ENCODE measurements at regions not wholly inside any gene's neighbourhood (a gene's known extent, or its start where the extent isn't known, plus 50 kb on each side); places are given as distances from the start of the nearest gene placed in this dataset.
"Not testable (repeated sequence)": the region's sequence is repeated elsewhere in the genome, so short reads cannot be mapped to it uniquely, and the experiment has no call there.

- Mint-ChIP-seq H3K9me3 (no peaks in the 10 kb centered on the region), H3K4me1 (no peaks in the 10 kb centered on the region), H3K36me3 (ENCODE audit: low read depth) (no peaks in the 10 kb centered on the region), H3K27ac (no peak overlapping the region), H3K27me3 (peaks cover 20% of the 10 kb centered on the region), H3K4me3 (no peak overlapping the region)
- no peak for ATAC-seq (replicated peaks)
Measured at GRCh38 chr1:90322186-90322585, 327.3 kb downstream of the ZNF326 start.

- Mint-ChIP-seq H3K27ac (no peak overlapping the region), H3K4me3 (no peak overlapping the region), H3K4me1 (no peaks in the 10 kb centered on the region), H3K9me3 (no peaks in the 10 kb centered on the region), H3K36me3 (ENCODE audit: low read depth) (no peaks in the 10 kb centered on the region), H3K27me3 (peaks cover 16% of the 10 kb centered on the region)
- ATAC-seq (replicated peaks) = no peak
Measured at GRCh38 chr1:90319918-90320317, 325.0 kb downstream of the ZNF326 start.

- Mint-ChIP-seq H3K9me3 (no peaks in the 10 kb centered on the region), H3K27ac (no peak overlapping the region), H3K4me3 (no peak overlapping the region), H3K4me1 (no peaks in the 10 kb centered on the region), H3K36me3 (ENCODE audit: low read depth) (no peaks in the 10 kb centered on the region), H3K27me3 (peaks cover 16% of the 10 kb centered on the region)
- ATAC-seq (replicated peaks) = no peak
Measured at GRCh38 chr1:90318431-90318830, 323.5 kb downstream of the ZNF326 start.

DNA sequence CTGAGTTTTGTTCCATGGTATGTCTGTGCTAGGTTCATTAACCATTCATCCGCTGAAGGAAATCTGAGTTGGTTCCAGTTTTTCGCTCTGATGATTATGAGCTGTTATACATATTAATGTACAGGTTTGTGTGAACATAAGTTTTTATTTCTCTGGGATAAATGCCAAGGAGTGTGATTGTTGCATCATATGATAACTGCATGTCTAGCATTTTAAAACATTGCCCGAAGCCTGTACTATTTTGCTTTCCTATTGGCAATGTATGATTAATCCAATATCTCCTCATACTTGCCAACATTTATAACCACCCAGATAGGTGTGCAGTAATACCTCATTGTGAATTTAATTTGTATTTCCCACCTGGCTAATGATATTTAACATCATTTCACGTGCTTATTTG lies 322.7 kb downstream of the ZNF326 start:
- Mint-ChIP-seq H3K9me3 (no peaks in the 10 kb centered on the region), H3K4me1 (no peaks in the 10 kb centered on the region), H3K27ac (no peak overlapping the region), H3K36me3 (ENCODE audit: low read depth) (no peaks in the 10 kb centered on the region), H3K27me3 (peaks cover 12% of the 10 kb centered on the region), H3K4me3 (no peak overlapping the region)
- no peak for ATAC-seq (replicated peaks)

GRCh38 chr1:90314533-90314932 lies 319.6 kb downstream of the ZNF326 start:
- Mint-ChIP-seq H3K4me3 (no peak overlapping the region), H3K4me1 (no peaks in the 10 kb centered on the region), H3K27me3 (no peaks in the 10 kb centered on the region), H3K36me3 (ENCODE audit: low read depth) (no peaks in the 10 kb centered on the region), H3K27ac (no peak overlapping the region), H3K9me3 (no peaks in the 10 kb centered on the region)
- ATAC-seq (replicated peaks) = no peak

GRCh38 chr1:90313778-90314177 lies 318.9 kb downstream of the ZNF326 start:
- Mint-ChIP-seq H3K27me3 (no peaks in the 10 kb centered on the region), H3K27ac (no peak overlapping the region), H3K9me3 (no peaks in the 10 kb centered on the region), H3K36me3 (ENCODE audit: low read depth) (no peaks in the 10 kb centered on the region), H3K4me3 (no peak overlapping the region), H3K4me1 (no peaks in the 10 kb centered on the region)
- ATAC-seq (replicated peaks) = no peak

DNA sequence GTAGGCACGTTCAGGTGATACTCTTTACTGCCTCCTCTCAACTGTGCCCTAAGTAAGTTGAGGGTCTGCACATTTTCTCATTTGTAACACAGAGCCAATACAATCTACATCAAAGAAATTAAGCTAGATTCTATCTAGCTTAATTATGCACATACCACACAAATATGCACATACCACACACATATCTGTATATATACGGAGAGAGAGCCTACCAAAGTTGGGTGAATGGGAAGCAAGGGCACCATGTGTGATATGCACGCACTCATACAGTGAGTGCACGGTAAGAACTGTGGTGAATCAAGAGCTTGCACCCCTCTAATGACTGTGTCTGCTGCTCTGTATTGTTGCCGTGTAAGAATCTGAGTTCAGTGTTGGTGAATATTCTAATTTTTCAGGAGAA lies 314.9 kb downstream of the ZNF326 start:
- no peaks in the 10 kb centered on the region for H3K9me3 Mint-ChIP-seq
- H3K27me3 Mint-ChIP-seq = no peaks in the 10 kb centered on the region
- no peak overlapping the region for H3K27ac Mint-ChIP-seq

GRCh38 chr1:90308421-90308820 lies 313.5 kb downstream of the ZNF326 start:
- no peak overlapping the region for H3K27ac Mint-ChIP-seq
- no peak overlapping the region for H3K4me3 Mint-ChIP-seq
- no peaks in the 10 kb centered on the region for H3K27me3 Mint-ChIP-seq
- H3K36me3 Mint-ChIP-seq (ENCODE audit: low read depth) = no peaks in the 10 kb centered on the region
- H3K4me1 Mint-ChIP-seq = no peaks in the 10 kb centered on the region
- no peak for ATAC-seq (replicated peaks)
- peaks cover under 1% of the 10 kb centered on the region for H3K9me3 Mint-ChIP-seq

More for the DNA sequence above, 314.9 kb downstream of the ZNF326 start:
- H3K4me1 Mint-ChIP-seq = no peaks in the 10 kb centered on the region
- ATAC-seq (replicated peaks) = no peak
- H3K36me3 Mint-ChIP-seq (ENCODE audit: low read depth) = no peaks in the 10 kb centered on the region
- no peak overlapping the region for H3K4me3 Mint-ChIP-seq

DNA sequence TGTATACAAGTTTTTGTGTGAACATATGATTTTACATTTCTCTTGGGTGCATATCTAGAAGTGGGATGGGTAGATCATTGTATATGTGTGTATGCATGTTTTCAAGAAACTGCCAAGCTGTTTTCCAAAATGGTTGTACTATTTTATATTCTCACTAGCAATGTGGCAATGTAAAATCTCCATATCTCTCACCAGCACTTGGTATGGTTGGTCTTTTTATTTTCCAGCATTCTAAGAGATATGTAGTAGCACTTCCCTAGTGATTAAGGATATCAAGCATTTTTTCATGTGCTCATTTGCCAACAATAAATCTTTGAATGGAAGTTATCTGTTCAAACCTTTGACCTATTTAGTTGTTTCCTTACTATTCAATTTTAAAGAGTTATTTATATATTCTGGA lies 310.7 kb downstream of the ZNF326 start:
- Mint-ChIP-seq H3K27me3 (no peaks in the 10 kb centered on the region), H3K4me3 (no peak overlapping the region), H3K4me1 (no peaks in the 10 kb centered on the region), H3K9me3 (peaks cover 4% of the 10 kb centered on the region), H3K27ac (no peak overlapping the region), H3K36me3 (ENCODE audit: low read depth) (no peaks in the 10 kb centered on the region)
- ATAC-seq (replicated peaks) = no peak

DNA sequence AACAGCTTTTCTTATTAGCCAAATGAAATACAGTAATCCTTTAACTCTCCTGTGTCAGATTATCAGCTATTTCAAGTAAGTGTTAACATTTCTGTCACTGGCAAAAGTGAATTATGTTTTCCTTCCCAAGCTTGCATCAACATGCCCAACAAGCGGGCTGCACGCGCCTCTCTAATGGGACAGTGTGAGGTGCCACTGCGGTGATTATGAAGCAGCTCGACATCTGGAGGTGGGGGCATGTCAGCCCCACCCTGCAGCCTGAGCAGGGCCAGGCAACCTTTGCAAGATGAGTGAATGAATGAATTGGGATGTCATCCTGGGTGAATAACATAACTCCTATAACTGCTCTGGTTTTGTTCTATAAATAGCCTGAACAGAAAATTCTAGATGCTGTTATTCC lies 301.4 kb downstream of the ZNF326 start:
- Mint-ChIP-seq H3K27me3 (peaks cover 14% of the 10 kb centered on the region), H3K27ac (no peak overlapping the region), H3K36me3 (ENCODE audit: low read depth) (no peaks in the 10 kb centered on the region), H3K4me1 (no peaks in the 10 kb centered on the region), H3K9me3 (no peaks in the 10 kb centered on the region), H3K4me3 (no peak overlapping the region)
- ATAC-seq (replicated peaks) = no peak

DNA sequence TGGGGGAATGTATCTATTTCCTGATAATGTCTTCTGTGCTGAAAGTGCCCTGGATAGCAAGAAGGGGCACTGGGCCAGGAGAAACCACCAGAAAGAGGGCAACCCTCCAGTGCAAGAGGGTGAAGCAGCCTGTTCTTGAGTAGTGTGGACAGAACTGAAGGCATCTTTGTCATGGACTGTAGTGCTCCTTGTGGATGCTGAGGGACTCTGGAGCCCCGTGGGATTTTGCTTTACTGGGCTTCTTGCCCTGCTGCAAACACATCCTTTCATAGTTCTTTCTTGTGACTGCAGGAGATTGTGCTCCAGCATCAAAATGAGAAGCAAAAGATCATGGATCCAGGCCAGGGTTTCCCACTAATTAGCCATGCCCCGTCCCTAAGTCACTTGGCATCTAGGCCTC lies 300.6 kb downstream of the ZNF326 start:
- no peak overlapping the region for H3K27ac Mint-ChIP-seq
- no peaks in the 10 kb centered on the region for H3K9me3 Mint-ChIP-seq
- H3K36me3 Mint-ChIP-seq (ENCODE audit: low read depth) = no peaks in the 10 kb centered on the region
- no peak overlapping the region for H3K4me3 Mint-ChIP-seq
- H3K4me1 Mint-ChIP-seq = no peaks in the 10 kb centered on the region
- no peak for ATAC-seq (replicated peaks)
- peaks cover 14% of the 10 kb centered on the region for H3K27me3 Mint-ChIP-seq

- Mint-ChIP-seq H3K27me3 (peaks cover 10% of the 10 kb centered on the region), H3K27ac (no peak overlapping the region), H3K9me3 (no peaks in the 10 kb centered on the region), H3K4me3 (no peak overlapping the region), H3K4me1 (no peaks in the 10 kb centered on the region), H3K36me3 (ENCODE audit: low read depth) (no peaks in the 10 kb centered on the region)
- ATAC-seq (replicated peaks) = no peak
Measured at GRCh38 chr1:90291431-90292216, 296.7 kb downstream of the ZNF326 start.

DNA sequence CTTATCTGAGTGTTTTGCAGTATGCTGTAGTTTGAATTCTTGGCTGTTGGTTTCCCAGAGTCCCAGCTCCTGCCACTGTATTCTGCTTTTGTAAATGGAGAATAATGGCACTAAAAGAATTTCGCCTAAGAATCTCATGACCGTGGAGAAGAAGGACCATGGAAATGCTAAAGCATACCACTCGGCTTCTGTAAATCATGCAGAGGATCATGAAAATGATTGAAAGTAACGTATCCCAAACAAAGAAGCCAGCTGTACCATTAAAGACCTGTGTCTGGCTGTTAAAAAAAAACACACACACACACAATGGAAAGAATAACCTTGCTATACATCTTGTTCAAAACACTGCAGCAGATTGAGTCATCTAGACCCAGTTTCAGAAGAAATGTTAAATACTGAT lies 287.9 kb downstream of the ZNF326 start:
- Mint-ChIP-seq H3K4me1 (no peaks in the 10 kb centered on the region), H3K9me3 (no peaks in the 10 kb centered on the region), H3K27ac (no peak overlapping the region), H3K4me3 (no peak overlapping the region), H3K36me3 (ENCODE audit: low read depth) (no peaks in the 10 kb centered on the region), H3K27me3 (peaks cover 4% of the 10 kb centered on the region)
- ATAC-seq (replicated peaks) = no peak

- H3K27ac Mint-ChIP-seq; H3K4me1 Mint-ChIP-seq; ATAC-seq (replicated peaks); H3K27me3 Mint-ChIP-seq; H3K9me3 Mint-ChIP-seq; H3K4me3 Mint-ChIP-seq; H3K36me3 Mint-ChIP-seq (ENCODE audit: low read depth): not testable (repeated sequence)
Measured at GRCh38 chr1:90281886-90282285, 287.0 kb downstream of the ZNF326 start.

DNA sequence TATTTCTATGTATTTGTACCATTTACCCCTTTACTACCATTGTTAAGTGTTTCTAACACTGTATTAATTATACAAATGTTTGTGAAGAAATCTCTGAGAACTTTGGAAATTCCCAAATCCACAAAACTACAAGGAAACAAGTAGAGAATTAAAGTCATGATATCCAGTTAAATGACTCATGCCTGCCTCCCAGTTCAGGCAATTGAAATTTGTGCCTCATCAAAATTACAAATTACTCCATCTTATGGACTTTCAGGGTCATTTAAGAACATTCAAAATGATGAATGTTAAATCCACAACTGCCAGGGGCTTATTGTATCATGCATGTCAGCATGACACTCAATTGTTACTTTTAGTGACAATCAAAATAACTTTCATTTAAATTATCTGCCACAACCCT lies 282.4 kb downstream of the ZNF326 start:
- H3K27ac Mint-ChIP-seq = no peak overlapping the region
- no peaks in the 10 kb centered on the region for H3K36me3 Mint-ChIP-seq (ENCODE audit: low read depth)
- H3K4me1 Mint-ChIP-seq = no peaks in the 10 kb centered on the region
- H3K9me3 Mint-ChIP-seq = no peaks in the 10 kb centered on the region
- H3K4me3 Mint-ChIP-seq = no peak overlapping the region
- no peak for ATAC-seq (replicated peaks)
- H3K27me3 Mint-ChIP-seq = no peaks in the 10 kb centered on the region

GRCh38 chr1:90274376-90274775 lies 279.5 kb downstream of the ZNF326 start:
- Mint-ChIP-seq H3K27ac (no peak overlapping the region), H3K27me3 (no peaks in the 10 kb centered on the region), H3K4me3 (no peak overlapping the region), H3K36me3 (ENCODE audit: low read depth) (no peaks in the 10 kb centered on the region), H3K4me1 (no peaks in the 10 kb centered on the region), H3K9me3 (no peaks in the 10 kb centered on the region)
- ATAC-seq (replicated peaks) = no peak

Data from activated T-helper 17 cell treated with anti-CD3 and anti-CD28 coated beads, Interleukin-2, amount 50 U/mL, for 72 hours (primary cell).